HepG2 (cell line): ENCODE measurements at regions not wholly inside any gene's neighbourhood (a gene's known extent, or its start where the extent isn't known, plus 50 kb on each side); places are given as distances from the start of the nearest gene placed in this dataset.

Source experiments
- ATAC-seq: fragments of 200-7000 bp; cut with Tn5 transposase; 3 replicates; pipeline ENCODE4 v1.9.1; 2020; ENCODE audit warnings: mild to moderate bottlenecking, moderate library complexity
- BruUV-seq: library from RNA; stranded (reverse); fragments of 400-500 nt; replicated peaks from 2 replicates; lab custom pipeline; 2021; lab: Mats Ljungman, UMichigan
- CTCF ChIA-PET: fragments of 300-600 bp; formaldehyde crosslinking; extraction: SDS; loops from one replicate; lab custom pipeline; 2021; ENCODE audit warnings: low total read pairs, inconsistent platforms, low intra/inter-chr PET ratio; lab: Yijun Ruan, JAX
- POLR2A ChIA-PET: fragments of 350-600 bp; sonication (Branson Sonifier 250); formaldehyde crosslinking; loops from one replicate; lab custom pipeline; 2020; ENCODE audit warnings: antibody characterized with exemption, inconsistent platforms; lab: Yijun Ruan, JAX
- DNase-seq: peaks from one replicate; pipeline ENCODE4 v3.0.0-alpha.2; 2015; ENCODE audit warnings: low spot score
- FAIRE-seq: peaks from 3 replicates; lab custom pipeline; 2011; peaks lifted over from hg19 to GRCh38; lab: Jason Lieb, UNC
- H2AFZ ChIP-seq: one replicate; pipeline ENCODE4 v1.6.1; 2011; ENCODE audit warnings: low read length, inconsistent platforms
- H3K27ac ChIP-seq: fragments of 300-600 bp; 3 replicates; pipeline ENCODE4 v1.8.0; 2011; ENCODE audit warnings: mixed run types, mild to moderate bottlenecking, mixed read lengths, low read length, inconsistent platforms; ENCODE audit not compliant: insufficient read depth; ENCODE audit errors: extremely low read length
- H3K27me3 ChIP-seq, 2 experiments: fragments of 200-600 bp in 1 of 2; 2 replicates in 1 of 2; 3 replicates in 1 of 2; pipeline versions ENCODE4 v1.6.0 to v1.8.0; 2011; ENCODE audit warnings: low read length in 2 of 2, mild to moderate bottlenecking in 2 of 2, moderate library complexity in 2 of 2, inconsistent platforms in 1 of 2; ENCODE audit not compliant: insufficient read depth in 2 of 2, control insufficient read depth in 1 of 2
- H3K36me3 ChIP-seq, 2 experiments: fragments of 200-600 bp in 1 of 2; replicated peaks in 1 of 2; 2 replicates in 1 of 2; 3 replicates in 1 of 2; pipeline versions ENCODE4 v1.5.1 to v1.8.0; 2011; ENCODE audit warnings: low read length in 2 of 2, inconsistent platforms in 1 of 2; ENCODE audit not compliant: insufficient read depth in 2 of 2, control insufficient read depth in 1 of 2
- H3K4me1 ChIP-seq: 2 replicates; pipeline ENCODE4 v1.5.1; 2012; ENCODE audit warnings: low read length, inconsistent platforms; ENCODE audit not compliant: insufficient read depth
- H3K4me2 ChIP-seq: 2 replicates; pipeline ENCODE4 v1.6.0; 2011; ENCODE audit warnings: low read depth, low read length, inconsistent platforms
- H3K4me3 ChIP-seq, 3 experiments: fragments of 200-600 bp in 1 of 3; sonication (generic), shearing (Covaris generic) in 1 of 3; replicated peaks in 1 of 3; 2 replicates each; pipeline ENCODE4 v1.5.1; 2011 to 2016; ENCODE audit warnings: low read length in 3 of 3, inconsistent platforms in 2 of 3, low read depth in 2 of 3, mild to moderate bottlenecking in 2 of 3, control low read depth in 1 of 3, mixed read lengths in 1 of 3; ENCODE audit not compliant: insufficient read depth in 1 of 3
- H3K79me2 ChIP-seq: one replicate; pipeline ENCODE4 v1.6.1; 2011; ENCODE audit warnings: low read length, inconsistent platforms; ENCODE audit not compliant: insufficient read depth
- H3K9ac ChIP-seq: 2 replicates; pipeline ENCODE4 v1.6.0; 2011; ENCODE audit warnings: mild to moderate bottlenecking, low read depth, low read length, inconsistent platforms; ENCODE audit not compliant: insufficient read depth
- H3K9me3 ChIP-seq: 2 replicates; pipeline ENCODE4 v1.5.1; 2012; ENCODE audit warnings: mild to moderate bottlenecking, low read length
- H4K20me1 ChIP-seq: 2 replicates; pipeline ENCODE4 v1.6.0; 2011; ENCODE audit warnings: inconsistent platforms, mild to moderate bottlenecking, low read length, moderate library complexity; ENCODE audit not compliant: insufficient read depth
- CREB3 ChIP-seq: sonication (generic); formaldehyde crosslinking; IDR thresholded peaks from 2 replicates; pipeline ENCODE4 v1.5.0; 2020; ENCODE audit warnings: missing genetic modification reagents
- GATAD2A ChIP-seq: IDR thresholded peaks from 2 replicates; pipeline ENCODE4 v1.6.1; 2016
- KAT8 ChIP-seq: IDR thresholded peaks from 2 replicates; pipeline ENCODE4 v1.6.1; 2016; ENCODE audit warnings: missing genetic modification reagents, missing compliant biosample characterization
- SOX5 ChIP-seq: IDR thresholded peaks from 2 replicates; pipeline ENCODE4 v1.6.1; 2016; ENCODE audit warnings: borderline replicate concordance
- ZBTB25 ChIP-seq: IDR thresholded peaks from 2 replicates; pipeline ENCODE4 v1.6.1; 2018; ENCODE audit warnings: missing genetic modification reagents
- ZBTB34 ChIP-seq: sonication (generic); formaldehyde crosslinking; IDR thresholded peaks from 2 replicates; pipeline ENCODE4 v1.8.0; 2022; ENCODE audit warnings: mild to moderate bottlenecking, missing genetic modification reagents
- ZBTB38 ChIP-seq: sonication (generic); formaldehyde crosslinking; IDR thresholded peaks from 2 replicates; pipeline ENCODE4 v1.5.1; 2020; ENCODE audit warnings: mild to moderate bottlenecking, missing genetic modification reagents
- ZFYVE20 ChIP-seq: sonication (generic); formaldehyde crosslinking; IDR thresholded peaks from 2 replicates; pipeline ENCODE4 v1.8.0; 2023; ENCODE audit warnings: low read depth, mild to moderate bottlenecking, moderate library complexity, missing genetic modification reagents, borderline replicate concordance
- ZNF674 ChIP-seq: sonication (generic); formaldehyde crosslinking; IDR thresholded peaks from 2 replicates; pipeline ENCODE4 v1.5.0; 2020; ENCODE audit warnings: low read depth, mild to moderate bottlenecking, missing genetic modification reagents
- ZNF781 ChIP-seq: sonication (generic); formaldehyde crosslinking; IDR thresholded peaks from 2 replicates; pipeline ENCODE4 v1.5.1; 2020; ENCODE audit warnings: borderline replicate concordance, mild to moderate bottlenecking, missing genetic modification reagents; ENCODE audit errors: not compliant biosample characterization
- ZNF879 ChIP-seq: sonication (generic); formaldehyde crosslinking; IDR thresholded peaks from 2 replicates; pipeline ENCODE4 v1.8.1; 2023; ENCODE audit warnings: missing genetic modification reagents
- WGBS: methylation state at CpG from one replicate; pipeline ENCODE4 v1.1.6; 2017; ENCODE audit warnings: low lambda C conversion rate; 5-methylcytosine and 5-hydroxymethylcytosine counted together
- in situ Hi-C: cut with HindIII; loops from 2 replicates; pipeline ENCODE4 v1.10.0; 2017; ENCODE audit warnings: low pct_unique_long_range_greater_than_20kb; ENCODE audit not compliant: extremely low pct_ligation_motif_present
- intact Hi-C: fragments of 100-400 bp; cut with micrococcal nuclease; formaldehyde crosslinking; loops from one replicate; pipeline ENCODE4 v1.10.0; 2022; ENCODE audit not compliant: unreplicated experiment

- ChIA-PET POLR2A (no interaction called here), CTCF (no interaction called here)
- ATAC-seq (no peak), DNase-seq (no peak), FAIRE-seq (no peak)
- no peaks in the 10 kb centered on the region for H3K36me3 ChIP-seq
- no peak overlapping the region for H3K9ac ChIP-seq
- 34% methylated on average over 7 of the region's 7 CpGs for WGBS
- TF ChIP-seq ZNF674 (CRISPR knock-in tag) = no peak
- TF ChIP-seq CREB3 (CRISPR knock-in tag) = no peak
- TF ChIP-seq ZBTB38 = no peak
- no peak for TF ChIP-seq ZBTB25 (CRISPR knock-in tag)
- TF ChIP-seq ZFYVE20 (CRISPR knock-in tag) = no peak
- no peaks in the 10 kb centered on the region for H4K20me1 ChIP-seq
- H2AFZ ChIP-seq = no peak overlapping the region
- intact Hi-C loops = no loop called here
- no peak overlapping the region for H3K4me2 ChIP-seq
- no peaks in the 10 kb centered on the region for H3K79me2 ChIP-seq
- peaks cover 7 to 64% of the 10 kb centered on the region in 2 experiments; a peak in 4 of 5 replicates for H3K27me3 ChIP-seq
- H3K4me1 ChIP-seq = no peaks in the 10 kb centered on the region
- H3K27ac ChIP-seq = no peak overlapping the region
- in situ Hi-C loops = no loop called here
- H3K9me3 ChIP-seq = no peaks in the 10 kb centered on the region
- no TSS peak for BruUV-seq
- H3K4me3 ChIP-seq = no peak overlapping the region
Measured at GRCh38 chr6:44554861-44555260, 167.4 kb downstream of the CDC5L start.

GRCh38 chr6:44556046-44556445, 168.5 kb downstream of the CDC5L start:
- Histone ChIP-seq H3K36me3 (no peaks in the 10 kb centered on the region), H3K9ac (no peak overlapping the region), H3K4me3 (no peak overlapping the region), H3K4me2 (no peak overlapping the region), H3K27me3 (peaks cover 2 to 62% of the 10 kb centered on the region in 2 experiments; a peak in 4 of 5 replicates), H3K9me3 (no peaks in the 10 kb centered on the region), H3K79me2 (no peaks in the 10 kb centered on the region), H3K27ac (no peak overlapping the region), H3K4me1 (no peaks in the 10 kb centered on the region), H2AFZ (no peak overlapping the region), H4K20me1 (no peaks in the 10 kb centered on the region)
- BruUV-seq = no TSS peak
- ATAC-seq (no peak), FAIRE-seq (no peak), DNase-seq (no peak)
- CTCF ChIA-PET = no interaction called here
- WGBS = 0% methylated on average over 1 of the region's 1 CpG
- intact Hi-C loops = no loop called here
- in situ Hi-C loops = no loop called here
- no peak for TF ChIP-seq GATAD2A
- no peak for TF ChIP-seq ZNF781 (CRISPR knock-in tag)
- no peak for TF ChIP-seq KAT8
- TF ChIP-seq SOX5 = no peak
- TF ChIP-seq ZBTB34 (CRISPR knock-in tag) = no peak
- TF ChIP-seq ZNF879 = no peak
- POLR2A ChIA-PET = no interaction called here
